ENCODE measurements at regions not wholly inside any gene's neighbourhood (a gene's known extent, or its start where the extent isn't known, plus 50 kb on each side); places are given as distances from the start of the nearest gene placed in this dataset.

DNA sequence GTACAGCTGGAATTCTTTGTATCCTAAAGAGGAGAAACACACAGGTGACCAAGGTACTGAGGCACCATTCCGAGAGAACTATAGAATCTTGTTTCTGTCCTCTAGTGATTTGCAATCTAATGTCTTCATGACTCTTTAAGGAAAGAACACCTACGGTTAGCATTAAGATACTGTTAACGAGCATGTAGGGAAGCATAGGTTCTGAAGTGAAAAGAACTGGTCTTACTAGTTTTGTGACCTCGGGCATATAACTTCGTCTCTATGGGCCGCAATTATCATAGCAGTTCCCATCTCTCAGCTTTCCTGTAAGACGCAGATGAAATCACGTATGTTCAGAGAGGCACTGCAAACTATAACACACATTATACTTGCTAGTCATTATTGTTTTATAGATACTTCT, 193.0 kb upstream of the NBEA start:
- TF ChIP-seq, protein P1, sequence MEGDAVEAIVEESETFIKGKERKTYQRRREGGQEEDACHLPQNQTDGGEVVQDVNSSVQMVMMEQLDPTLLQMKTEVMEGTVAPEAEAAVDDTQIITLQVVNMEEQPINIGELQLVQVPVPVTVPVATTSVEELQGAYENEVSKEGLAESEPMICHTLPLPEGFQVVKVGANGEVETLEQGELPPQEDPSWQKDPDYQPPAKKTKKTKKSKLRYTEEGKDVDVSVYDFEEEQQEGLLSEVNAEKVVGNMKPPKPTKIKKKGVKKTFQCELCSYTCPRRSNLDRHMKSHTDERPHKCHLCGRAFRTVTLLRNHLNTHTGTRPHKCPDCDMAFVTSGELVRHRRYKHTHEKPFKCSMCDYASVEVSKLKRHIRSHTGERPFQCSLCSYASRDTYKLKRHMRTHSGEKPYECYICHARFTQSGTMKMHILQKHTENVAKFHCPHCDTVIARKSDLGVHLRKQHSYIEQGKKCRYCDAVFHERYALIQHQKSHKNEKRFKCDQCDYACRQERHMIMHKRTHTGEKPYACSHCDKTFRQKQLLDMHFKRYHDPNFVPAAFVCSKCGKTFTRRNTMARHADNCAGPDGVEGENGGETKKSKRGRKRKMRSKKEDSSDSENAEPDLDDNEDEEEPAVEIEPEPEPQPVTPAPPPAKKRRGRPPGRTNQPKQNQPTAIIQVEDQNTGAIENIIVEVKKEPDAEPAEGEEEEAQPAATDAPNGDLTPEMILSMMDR (IDR thresholded peaks at IDR 0.05) = no peak
- TF ChIP-seq POLR2A (IDR thresholded peaks at IDR 0.05) = no peak

All from Peyer's patch (tissue), 4 donors.